WTC11 (cell line): ENCODE measurements at regions not wholly inside any gene's neighbourhood (a gene's known extent, or its start where the extent isn't known, plus 50 kb on each side); places are given as distances from the start of the nearest gene placed in this dataset.

Source experiments
- CREM ChIP-seq: sonication (generic); formaldehyde crosslinking; IDR thresholded peaks from 2 replicates; pipeline ENCODE4 v1.8.1; 2022; ENCODE audit warnings: mild to moderate bottlenecking, missing genetic modification reagents, moderate library complexity
- ESRRA ChIP-seq: sonication (generic); formaldehyde crosslinking; IDR thresholded peaks from 2 replicates; pipeline ENCODE4 v1.8.1; 2022; ENCODE audit warnings: mild to moderate bottlenecking, missing genetic modification reagents, borderline replicate concordance
- TF ChIP-seq, protein P1 (sequence below): fragments of 200-600 bp; IDR thresholded peaks from 2 replicates; pipeline ENCODE4 v1.8.0; 2022; ENCODE audit warnings: antibody characterized with exemption
- TF ChIP-seq, protein P2 (sequence below): sonication (generic); formaldehyde crosslinking; conservative IDR thresholded peaks from 2 replicates; pipeline ENCODE4 v1.8.1; 2023; ENCODE audit warnings: mild to moderate bottlenecking, low read depth, missing genetic modification reagents, moderate library complexity
- TF ChIP-seq, protein P3 (sequence below): fragments of 250-450 bp; sonication (Bioruptor Pico); IDR thresholded peaks from 2 replicates; pipeline ENCODE4 v1.8.0; 2021; ENCODE audit warnings: mild to moderate bottlenecking

DNA sequence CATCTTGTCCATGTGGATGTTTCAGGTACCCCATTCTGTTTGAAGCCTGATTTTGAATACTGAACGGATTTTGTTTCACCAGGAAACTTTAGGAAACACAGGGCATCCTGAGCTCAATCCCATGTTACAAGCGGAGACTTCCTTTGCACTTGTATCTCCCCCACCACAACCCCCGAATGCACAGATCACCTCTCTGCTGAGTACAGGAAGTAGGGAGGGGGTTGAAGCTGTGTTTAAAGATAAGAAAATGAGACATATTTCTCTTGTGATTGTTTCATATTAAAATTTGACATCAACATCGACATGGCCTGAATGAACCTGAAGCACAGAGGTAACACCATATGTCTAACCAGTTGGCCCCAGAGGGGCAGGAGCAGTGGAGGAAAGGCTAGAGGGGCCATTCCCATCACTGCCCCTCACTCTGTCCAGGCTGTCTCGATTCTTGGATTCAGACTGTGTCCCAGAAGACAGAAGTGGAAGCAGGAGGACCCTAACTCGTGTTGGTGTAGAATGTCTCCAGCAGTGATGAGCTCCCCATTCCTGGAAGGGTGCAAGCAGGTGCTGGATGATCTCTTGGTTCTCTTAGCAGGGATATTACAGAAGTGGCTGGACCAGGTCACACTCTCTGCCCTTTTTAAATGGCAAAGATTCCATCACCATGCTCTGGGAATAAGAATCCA, 59.6 kb upstream of the IQSEC1 start:
- no peak for TF ChIP-seq ESRRA
- TF ChIP-seq, protein P1, sequence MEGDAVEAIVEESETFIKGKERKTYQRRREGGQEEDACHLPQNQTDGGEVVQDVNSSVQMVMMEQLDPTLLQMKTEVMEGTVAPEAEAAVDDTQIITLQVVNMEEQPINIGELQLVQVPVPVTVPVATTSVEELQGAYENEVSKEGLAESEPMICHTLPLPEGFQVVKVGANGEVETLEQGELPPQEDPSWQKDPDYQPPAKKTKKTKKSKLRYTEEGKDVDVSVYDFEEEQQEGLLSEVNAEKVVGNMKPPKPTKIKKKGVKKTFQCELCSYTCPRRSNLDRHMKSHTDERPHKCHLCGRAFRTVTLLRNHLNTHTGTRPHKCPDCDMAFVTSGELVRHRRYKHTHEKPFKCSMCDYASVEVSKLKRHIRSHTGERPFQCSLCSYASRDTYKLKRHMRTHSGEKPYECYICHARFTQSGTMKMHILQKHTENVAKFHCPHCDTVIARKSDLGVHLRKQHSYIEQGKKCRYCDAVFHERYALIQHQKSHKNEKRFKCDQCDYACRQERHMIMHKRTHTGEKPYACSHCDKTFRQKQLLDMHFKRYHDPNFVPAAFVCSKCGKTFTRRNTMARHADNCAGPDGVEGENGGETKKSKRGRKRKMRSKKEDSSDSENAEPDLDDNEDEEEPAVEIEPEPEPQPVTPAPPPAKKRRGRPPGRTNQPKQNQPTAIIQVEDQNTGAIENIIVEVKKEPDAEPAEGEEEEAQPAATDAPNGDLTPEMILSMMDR: no peak
- TF ChIP-seq CREM (CRISPR knock-in tag): no peak
- TF ChIP-seq, protein P2, sequence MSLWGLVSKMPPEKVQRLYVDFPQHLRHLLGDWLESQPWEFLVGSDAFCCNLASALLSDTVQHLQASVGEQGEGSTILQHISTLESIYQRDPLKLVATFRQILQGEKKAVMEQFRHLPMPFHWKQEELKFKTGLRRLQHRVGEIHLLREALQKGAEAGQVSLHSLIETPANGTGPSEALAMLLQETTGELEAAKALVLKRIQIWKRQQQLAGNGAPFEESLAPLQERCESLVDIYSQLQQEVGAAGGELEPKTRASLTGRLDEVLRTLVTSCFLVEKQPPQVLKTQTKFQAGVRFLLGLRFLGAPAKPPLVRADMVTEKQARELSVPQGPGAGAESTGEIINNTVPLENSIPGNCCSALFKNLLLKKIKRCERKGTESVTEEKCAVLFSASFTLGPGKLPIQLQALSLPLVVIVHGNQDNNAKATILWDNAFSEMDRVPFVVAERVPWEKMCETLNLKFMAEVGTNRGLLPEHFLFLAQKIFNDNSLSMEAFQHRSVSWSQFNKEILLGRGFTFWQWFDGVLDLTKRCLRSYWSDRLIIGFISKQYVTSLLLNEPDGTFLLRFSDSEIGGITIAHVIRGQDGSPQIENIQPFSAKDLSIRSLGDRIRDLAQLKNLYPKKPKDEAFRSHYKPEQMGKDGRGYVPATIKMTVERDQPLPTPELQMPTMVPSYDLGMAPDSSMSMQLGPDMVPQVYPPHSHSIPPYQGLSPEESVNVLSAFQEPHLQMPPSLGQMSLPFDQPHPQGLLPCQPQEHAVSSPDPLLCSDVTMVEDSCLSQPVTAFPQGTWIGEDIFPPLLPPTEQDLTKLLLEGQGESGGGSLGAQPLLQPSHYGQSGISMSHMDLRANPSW (CRISPR knock-in tag): no peak
- TF ChIP-seq, protein P3, sequence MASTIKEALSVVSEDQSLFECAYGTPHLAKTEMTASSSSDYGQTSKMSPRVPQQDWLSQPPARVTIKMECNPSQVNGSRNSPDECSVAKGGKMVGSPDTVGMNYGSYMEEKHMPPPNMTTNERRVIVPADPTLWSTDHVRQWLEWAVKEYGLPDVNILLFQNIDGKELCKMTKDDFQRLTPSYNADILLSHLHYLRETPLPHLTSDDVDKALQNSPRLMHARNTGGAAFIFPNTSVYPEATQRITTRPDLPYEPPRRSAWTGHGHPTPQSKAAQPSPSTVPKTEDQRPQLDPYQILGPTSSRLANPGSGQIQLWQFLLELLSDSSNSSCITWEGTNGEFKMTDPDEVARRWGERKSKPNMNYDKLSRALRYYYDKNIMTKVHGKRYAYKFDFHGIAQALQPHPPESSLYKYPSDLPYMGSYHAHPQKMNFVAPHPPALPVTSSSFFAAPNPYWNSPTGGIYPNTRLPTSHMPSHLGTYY (CRISPR knock-in tag): no peak
